Neuronal stem cell (in vitro differentiated cells): ENCODE measurements at regions not wholly inside any gene's neighbourhood (a gene's known extent, or its start where the extent isn't known, plus 50 kb on each side); places are given as distances from the start of the nearest gene placed in this dataset.

ENCODE experiments used
- DNase-seq: peaks from one replicate; pipeline ENCODE4 v3.0.0-alpha.2; 2013; ENCODE audit warnings: low spot score
- H2AFZ ChIP-seq: one replicate; pipeline ENCODE4 v1.6.1; 2013; ENCODE audit warnings: mild to moderate bottlenecking, low read length, inconsistent platforms
- H2AK5ac ChIP-seq: 2 replicates; pipeline ENCODE4 v1.6.1; 2013; ENCODE audit warnings: low read depth, mild to moderate bottlenecking, inconsistent platforms, low read length, moderate library complexity, mixed read lengths
- H2BK120ac ChIP-seq: 2 replicates; pipeline ENCODE4 v1.6.1; 2013; ENCODE audit warnings: low read depth, mild to moderate bottlenecking, inconsistent platforms, low read length, moderate library complexity, mixed read lengths
- H2BK12ac ChIP-seq: one replicate; pipeline ENCODE4 v1.6.1; 2013; ENCODE audit warnings: low read length, inconsistent platforms
- H2BK15ac ChIP-seq: 2 replicates; pipeline ENCODE4 v1.6.1; 2013; ENCODE audit warnings: mild to moderate bottlenecking, low read length, inconsistent platforms, mixed read lengths
- H2BK5ac ChIP-seq: one replicate; pipeline ENCODE4 v1.6.1; 2013; ENCODE audit warnings: inconsistent platforms, mild to moderate bottlenecking, low read length, moderate library complexity
- H3K14ac ChIP-seq: one replicate; pipeline ENCODE4 v1.6.1; 2013; ENCODE audit warnings: low read length, inconsistent platforms
- H3K18ac ChIP-seq: 2 replicates; pipeline ENCODE4 v1.6.1; 2013; ENCODE audit warnings: low read length, inconsistent platforms
- H3K23ac ChIP-seq: 2 replicates; pipeline ENCODE4 v1.6.1; 2013; ENCODE audit warnings: low read depth, mild to moderate bottlenecking, mixed read lengths, low read length, inconsistent platforms; ENCODE audit not compliant: poor library complexity
- H3K27ac ChIP-seq: replicated peaks from 3 replicates; pipeline ENCODE4 v1.5.1; 2013; ENCODE audit warnings: low read length, inconsistent platforms
- H3K27me3 ChIP-seq, 3 experiments: 2 replicates each; pipeline ENCODE4 v1.6.1; 2013; ENCODE audit warnings: low read length in 3 of 3, mild to moderate bottlenecking in 2 of 3, inconsistent platforms in 1 of 3, low read depth in 1 of 3, mixed read lengths in 1 of 3, moderate library complexity in 1 of 3; ENCODE audit not compliant: control insufficient read depth in 3 of 3, insufficient read depth in 3 of 3
- H3K36me3 ChIP-seq, 2 donors: replicated peaks in 1 of 2; 2 replicates each; pipeline ENCODE4 v1.6.1; 2013; ENCODE audit warnings: low read length in 2 of 2; ENCODE audit not compliant: control insufficient read depth in 2 of 2, insufficient read depth in 2 of 2
- H3K4ac ChIP-seq: 2 replicates; pipeline ENCODE4 v1.6.1; 2013; ENCODE audit warnings: inconsistent platforms, mild to moderate bottlenecking, low read length, moderate library complexity
- H3K4me1 ChIP-seq, 2 donors: 1 replicate in 1 of 2; 2 replicates in 1 of 2; pipeline ENCODE4 v1.6.1; 2013; ENCODE audit warnings: low read length in 2 of 2, low read depth in 1 of 2; ENCODE audit not compliant: control insufficient read depth in 2 of 2, insufficient read depth in 1 of 2
- H3K4me2 ChIP-seq: one replicate; pipeline ENCODE4 v1.6.1; 2013; ENCODE audit warnings: mild to moderate bottlenecking, low read length, inconsistent platforms; ENCODE audit not compliant: insufficient read depth, poor library complexity, severe bottlenecking
- H3K4me3 ChIP-seq, 2 donors: 2 replicates each; pipeline ENCODE4 v1.5.1; 2013; ENCODE audit warnings: low read length in 2 of 2, mild to moderate bottlenecking in 2 of 2, inconsistent platforms in 1 of 2, moderate library complexity in 1 of 2
- H3K79me1 ChIP-seq: one replicate; pipeline ENCODE4 v1.6.1; 2013; ENCODE audit warnings: low read depth, mild to moderate bottlenecking, inconsistent platforms, low read length, moderate library complexity
- H3K9ac ChIP-seq: one replicate; pipeline ENCODE4 v1.6.1; 2013; ENCODE audit warnings: mild to moderate bottlenecking, low read depth, low read length, inconsistent platforms; ENCODE audit not compliant: poor library complexity
- H3K9me3 ChIP-seq, 2 donors: replicated peaks in 1 of 2; 2 replicates each; pipeline versions ENCODE3 to v1.6.1; 2013; ENCODE audit warnings: low read length in 2 of 2, mild to moderate bottlenecking in 2 of 2, inconsistent platforms in 1 of 2, low read depth in 1 of 2, mixed read lengths in 1 of 2, moderate library complexity in 1 of 2; ENCODE audit not compliant: control insufficient read depth in 2 of 2, insufficient read depth in 1 of 2
- H4K8ac ChIP-seq: one replicate; pipeline ENCODE4 v1.6.1; 2013; ENCODE audit warnings: low read depth, mild to moderate bottlenecking, inconsistent platforms, low read length, moderate library complexity
- H4K91ac ChIP-seq: one replicate; pipeline ENCODE4 v1.6.1; 2013; ENCODE audit warnings: low read length, low read depth, mild to moderate bottlenecking, inconsistent platforms; ENCODE audit not compliant: poor library complexity
- WGBS, 2 donors: extraction: QIAGEN DNeasy Blood & Tissue Kit; methylation state at CpG; one replicate each; pipeline ENCODE4 v1.1.7; 2013; ENCODE audit warnings: missing lambda C conversion rate in 2 of 2, mixed read lengths in 1 of 2; ENCODE audit not compliant: insufficient read length in 2 of 2, insufficient replicate concordance in 1 of 2; ENCODE audit errors: extremely low coverage in 2 of 2; 5-methylcytosine and 5-hydroxymethylcytosine counted together

DNA sequence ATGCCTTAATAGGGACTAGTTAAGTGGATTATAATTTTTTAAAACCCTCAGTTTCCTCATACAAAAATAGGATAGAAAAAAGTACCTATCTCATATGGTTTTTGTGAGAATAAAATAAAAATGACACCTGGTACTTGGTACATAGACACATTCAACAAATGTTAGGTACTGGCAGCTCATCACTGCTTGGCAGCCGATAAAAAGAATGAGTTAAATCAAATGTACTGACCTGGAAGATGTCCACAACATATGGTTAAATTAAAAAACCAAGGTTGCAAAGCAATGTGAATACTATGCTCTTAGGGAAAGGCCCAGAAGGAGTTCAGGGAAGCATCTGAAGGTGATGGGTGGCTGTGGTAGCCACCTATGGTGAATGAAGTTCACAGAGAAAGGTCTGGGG lies 64.9 kb upstream of the SMYD2 start:
- no peak overlapping the region for H2AFZ ChIP-seq
- H3K79me1 ChIP-seq = no peaks in the 10 kb centered on the region
- no peak overlapping the region for H3K4me3 ChIP-seq
- peaks cover 0 to 17% (median 0%) of the 10 kb centered on the region in 3 experiments for H3K27me3 ChIP-seq
- WGBS, 2 donors = no CpG with 5 or more reads among the region's 1 CpG
- no peak overlapping the region for H2AK5ac ChIP-seq
- no peak overlapping the region for H3K4me2 ChIP-seq
- no peaks in the 10 kb centered on the region for H3K36me3 ChIP-seq
- no peaks in the 10 kb centered on the region for H3K9me3 ChIP-seq
- H2BK5ac ChIP-seq = no peak overlapping the region
- no peak overlapping the region for H3K18ac ChIP-seq
- H2BK15ac ChIP-seq = no peak overlapping the region
- DNase-seq = no peak
- H4K8ac ChIP-seq = no peak overlapping the region
- H2BK120ac ChIP-seq = no peak overlapping the region
- H4K91ac ChIP-seq = no peak overlapping the region
- H3K9ac ChIP-seq = no peak overlapping the region
- H2BK12ac ChIP-seq = no peak overlapping the region
- no peak overlapping the region for H3K27ac ChIP-seq
- no peak overlapping the region for H3K14ac ChIP-seq
- H3K4me1 ChIP-seq = peaks cover 3 to 5% of the 10 kb centered on the region in 2 donors
- H3K4ac ChIP-seq = no peak overlapping the region
- no peak overlapping the region for H3K23ac ChIP-seq

DNA sequence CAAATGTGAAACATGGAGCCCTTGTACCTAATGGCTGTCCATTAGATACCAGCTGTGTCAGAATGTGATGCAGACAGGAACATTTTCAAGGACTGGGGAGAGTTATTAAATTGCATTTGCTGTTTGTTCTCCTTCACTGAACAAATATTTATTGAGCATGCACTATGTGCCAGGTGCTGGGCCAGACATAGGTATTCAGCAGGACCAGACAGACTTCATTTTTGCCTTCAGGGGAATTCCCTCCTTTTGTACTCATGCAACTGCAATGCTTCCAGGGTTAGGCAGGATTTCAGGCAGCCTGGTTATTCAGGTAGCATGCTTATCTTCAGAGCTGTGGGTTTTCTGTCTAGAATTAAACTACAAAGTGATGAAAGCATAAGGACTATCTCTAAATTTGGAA lies 64.2 kb upstream of the SMYD2 start:
- Histone ChIP-seq H3K23ac (no peak overlapping the region), H3K4ac (no peak overlapping the region), H3K27me3 (peaks cover 0 to 17% (median 0%) of the 10 kb centered on the region in 3 experiments), H2BK15ac (no peak overlapping the region), H2AK5ac (no peak overlapping the region), H3K4me1 (peaks cover 3 to 5% of the 10 kb centered on the region in 2 donors), H2BK5ac (no peak overlapping the region), H3K18ac (no peak overlapping the region), H3K4me2 (no peak overlapping the region), H3K36me3 (no peaks in the 10 kb centered on the region), H3K4me3 (no peak overlapping the region), H3K14ac (no peak overlapping the region), H4K91ac (no peak overlapping the region), H4K8ac (no peak overlapping the region), H2BK12ac (no peak overlapping the region), H2AFZ (no peak overlapping the region), H3K27ac (no peak overlapping the region), H3K9ac (no peak overlapping the region), H3K79me1 (no peaks in the 10 kb centered on the region), H2BK120ac (no peak overlapping the region), H3K9me3 (no peaks in the 10 kb centered on the region)
- no peak for DNase-seq

DNA sequence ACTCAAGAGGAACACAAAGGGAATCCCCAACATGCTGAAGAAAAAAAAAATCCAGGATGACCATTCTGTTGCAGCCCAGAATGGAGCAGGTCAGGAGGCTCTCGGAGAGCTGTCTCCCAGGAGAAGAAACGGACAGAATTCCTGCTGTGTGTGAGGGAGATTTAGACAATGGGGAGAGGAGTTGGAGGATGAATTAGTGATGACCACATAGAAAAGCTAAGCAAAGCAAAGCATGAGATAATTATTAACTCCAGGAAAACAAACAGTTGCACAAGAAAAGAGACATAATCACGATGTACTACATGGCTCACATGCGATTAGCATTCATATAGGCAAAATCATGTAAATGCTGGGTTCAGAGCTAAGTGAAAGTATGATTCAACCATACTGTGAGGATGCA lies 61.1 kb upstream of the SMYD2 start:
- Histone ChIP-seq H3K4me3 (no peak overlapping the region), H3K4me2 (no peak overlapping the region), H2AFZ (no peak overlapping the region), H3K36me3 (no peaks in the 10 kb centered on the region), H3K27me3 (peaks cover 0 to 13% (median 3%) of the 10 kb centered on the region in 3 experiments), H3K9me3 (no peaks in the 10 kb centered on the region), H3K27ac (no peak overlapping the region), H3K14ac (no peak overlapping the region), H3K23ac (no peak overlapping the region), H2BK15ac (no peak overlapping the region), H3K9ac (no peak overlapping the region), H4K8ac (no peak overlapping the region), H4K91ac (no peak overlapping the region), H2BK5ac (no peak overlapping the region), H3K4me1 (peaks cover 0 to 7% of the 10 kb centered on the region in 2 donors), H3K18ac (no peak overlapping the region), H2BK12ac (no peak overlapping the region), H2AK5ac (no peak overlapping the region), H3K4ac (no peak overlapping the region), H3K79me1 (no peaks in the 10 kb centered on the region), H2BK120ac (no peak overlapping the region)
- no peak for DNase-seq
- WGBS, 2 donors = no CpG with 5 or more reads among the region's 4 CpGs

DNA sequence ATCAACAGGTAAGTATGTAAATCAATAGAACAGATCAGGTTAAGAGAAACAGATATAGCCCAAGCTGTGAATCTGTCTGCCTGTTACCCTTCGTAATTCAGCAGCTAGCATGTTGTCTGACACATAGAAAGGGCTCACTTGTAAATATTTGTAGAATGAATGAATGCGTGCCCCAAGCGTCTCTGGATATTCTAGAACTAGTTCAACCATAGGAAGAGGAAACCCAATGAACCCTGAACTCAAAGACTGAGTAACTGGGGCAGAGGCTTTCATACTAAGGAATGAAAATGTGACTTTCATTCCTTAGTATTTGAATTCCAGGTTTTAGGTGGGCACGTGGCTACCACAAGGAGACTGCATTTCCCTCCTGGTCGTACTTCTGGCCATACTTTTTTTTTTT lies 60.1 kb upstream of the SMYD2 start:
- Histone ChIP-seq H3K27ac (no peak overlapping the region), H3K79me1 (no peaks in the 10 kb centered on the region), H3K36me3 (no peaks in the 10 kb centered on the region), H4K8ac (no peak overlapping the region), H3K9me3 (no peaks in the 10 kb centered on the region), H4K91ac (no peak overlapping the region), H2BK12ac (no peak overlapping the region), H2BK5ac (no peak overlapping the region), H2BK15ac (no peak overlapping the region), H2AK5ac (no peak overlapping the region), H3K14ac (no peak overlapping the region), H3K4me1 (peaks cover 0 to 7% of the 10 kb centered on the region in 2 donors), H3K23ac (no peak overlapping the region), H3K4ac (no peak overlapping the region), H3K4me2 (no peak overlapping the region), H3K27me3 (peaks cover 0 to 14% (median 3%) of the 10 kb centered on the region in 3 experiments), H3K4me3 (no peak overlapping the region), H2AFZ (no peak overlapping the region), H3K18ac (no peak overlapping the region), H3K9ac (no peak overlapping the region), H2BK120ac (no peak overlapping the region)
- no CpG with 5 or more reads among the region's 5 CpGs for WGBS, 2 donors
- no peak for DNase-seq
